ENCODE measurements at regions not wholly inside any gene's neighbourhood (a gene's known extent, or its start where the extent isn't known, plus 50 kb on each side); places are given as distances from the start of the nearest gene placed in this dataset.
A peak's percentile ranks its signal among the peaks of the same experiment; 100 is the strongest.

- H3K27me3 ChIP-seq (ENCODE audit: control insufficient read depth in 1 of 2, insufficient read depth in 2 of 2, low read length in 2 of 2) = no peaks in the 10 kb centered on the region; a peak in 1 of 5 replicates
- ChIA-PET CTCF (ENCODE audit: low intra/inter-chr PET ratio, low total read pairs) (no interaction called here), POLR2A (no interaction called here)
- no peaks in the 10 kb centered on the region for H4K20me1 ChIP-seq (ENCODE audit: insufficient read depth, low read length)
- TF ChIP-seq PAXIP1 (CRISPR knock-in tag; conservative IDR thresholded peaks at IDR 0.05) = no peak
- TF ChIP-seq MNT (IDR thresholded peaks at IDR 0.05) = peak; percentile 96
- BruUV-seq (replicated peaks) = no TSS peak
- no peak overlapping the region for H3K4me3 ChIP-seq (replicated peaks in 1 of 3; ENCODE audit: insufficient read depth in 1 of 3, low read depth in 2 of 3, low read length in 3 of 3)
- no peak overlapping the region for H2AFZ ChIP-seq (ENCODE audit: low read length)
- no peaks in the 10 kb centered on the region for H3K4me1 ChIP-seq (ENCODE audit: insufficient read depth, low read length)
- H3K9me3 ChIP-seq (ENCODE audit: low read length) = peaks cover 16% of the 10 kb centered on the region; the same call in 1 of the 2 replicates
- no peaks in the 10 kb centered on the region for H3K79me2 ChIP-seq (ENCODE audit: insufficient read depth, low read length)
- in situ Hi-C loops (cut with HindIII; ENCODE audit: extremely low pct_ligation_motif_present, low pct_unique_long_range_greater_than_20kb) = no loop called here
- ATAC-seq (no peak), FAIRE-seq (no peak), DNase-seq (ENCODE audit: low spot score) (no peak)
- H3K27ac ChIP-seq (ENCODE audit: extremely low read length, insufficient read depth, low read length) = no peak overlapping the region
- 12% methylated on average over 3 of the region's 5 CpGs for WGBS (ENCODE audit: low lambda C conversion rate)
- H3K36me3 ChIP-seq (replicated peaks in 1 of 2; ENCODE audit: control insufficient read depth in 1 of 2, insufficient read depth in 2 of 2, low read length in 2 of 2) = no peaks in the 10 kb centered on the region
- H3K4me2 ChIP-seq (ENCODE audit: low read depth, low read length) = no peak overlapping the region
- intact Hi-C loops (cut with micrococcal nuclease; ENCODE audit: unreplicated experiment) = no loop called here
- H3K9ac ChIP-seq (ENCODE audit: insufficient read depth, low read depth, low read length) = no peak overlapping the region
These were observed 651.0 kb upstream of the B3GAT1 start for GRCh38 chr11:135062994-135063393.

- WGBS (ENCODE audit: low lambda C conversion rate) = 0% methylated on average over 2 of the region's 2 CpGs
- ATAC-seq = no peak
- no peak for DNase-seq (ENCODE audit: low spot score)
- FAIRE-seq = no peak
- BruUV-seq (replicated peaks) = no TSS peak
- ChIA-PET CTCF (ENCODE audit: low intra/inter-chr PET ratio, low total read pairs) (no interaction called here), POLR2A (no interaction called here)
- Histone ChIP-seq H3K36me3 (replicated peaks in 1 of 2; ENCODE audit: control insufficient read depth in 1 of 2, insufficient read depth in 2 of 2, low read length in 2 of 2) (no peaks in the 10 kb centered on the region), H2AFZ (ENCODE audit: low read length) (no peak overlapping the region), H3K9ac (ENCODE audit: insufficient read depth, low read depth, low read length) (no peak overlapping the region), H3K4me1 (ENCODE audit: insufficient read depth, low read length) (no peaks in the 10 kb centered on the region), H3K27ac (ENCODE audit: extremely low read length, insufficient read depth, low read length) (no peak overlapping the region), H3K9me3 (ENCODE audit: low read length) (peaks cover 16% of the 10 kb centered on the region; the same call in 1 of the 2 replicates), H3K27me3 (ENCODE audit: control insufficient read depth in 1 of 2, insufficient read depth in 2 of 2, low read length in 2 of 2) (peaks cover 0 to 1% of the 10 kb centered on the region in 2 experiments; a peak in 1 of 5 replicates), H3K79me2 (ENCODE audit: insufficient read depth, low read length) (no peaks in the 10 kb centered on the region), H3K4me3 (replicated peaks in 1 of 3; ENCODE audit: insufficient read depth in 1 of 3, low read depth in 2 of 3, low read length in 3 of 3) (no peak overlapping the region), H4K20me1 (ENCODE audit: insufficient read depth, low read length) (no peaks in the 10 kb centered on the region), H3K4me2 (ENCODE audit: low read depth, low read length) (no peak overlapping the region)
- in situ Hi-C loops (cut with HindIII; ENCODE audit: extremely low pct_ligation_motif_present, low pct_unique_long_range_greater_than_20kb) (no loop called here), intact Hi-C loops (cut with micrococcal nuclease; ENCODE audit: unreplicated experiment) (no loop called here)
- TF ChIP-seq IRX3 (CRISPR knock-in tag; IDR thresholded peaks at IDR 0.05; ENCODE audit: borderline replicate concordance, low read depth) (no peak), SP5 (CRISPR knock-in tag; IDR thresholded peaks at IDR 0.05; ENCODE audit: borderline replicate concordance, low read depth) (no peak), XRCC5 (optimal IDR thresholded peaks at IDR 0.05; ENCODE audit: low read length) (no peak), JARID2 (CRISPR knock-in tag; IDR thresholded peaks at IDR 0.05; ENCODE audit: insufficient replicate concordance) (no peak), ZNF678 (CRISPR knock-in tag; IDR thresholded peaks at IDR 0.05) (no peak), KAT2B (IDR thresholded peaks at IDR 0.05; ENCODE audit: borderline replicate concordance, low read depth, low read length) (no peak), AKAP8 (CRISPR knock-in tag; IDR thresholded peaks at IDR 0.05) (no peak), JDP2 (CRISPR knock-in tag; IDR thresholded peaks at IDR 0.05; ENCODE audit: borderline replicate concordance) (no peak), ATRX (CRISPR knock-in tag; IDR thresholded peaks at IDR 0.05; ENCODE audit: borderline replicate concordance) (no peak), MXD1 (CRISPR knock-in tag; IDR thresholded peaks at IDR 0.05) (no peak), FOXA3 (CRISPR knock-in tag; IDR thresholded peaks at IDR 0.05) (no peak), WIZ (CRISPR knock-in tag; IDR thresholded peaks at IDR 0.05) (no peak), ZNF713 (CRISPR knock-in tag; IDR thresholded peaks at IDR 0.05) (no peak)
These were observed 649.1 kb upstream of the B3GAT1 start for GRCh38 chr11:135061166-135061565.
